HepG2 (cell line): ENCODE measurements at regions not wholly inside any gene's neighbourhood (a gene's known extent, or its start where the extent isn't known, plus 50 kb on each side); places are given as distances from the start of the nearest gene placed in this dataset.

Experiments
- ATAC-seq: fragments of 200-7000 bp; cut with Tn5 transposase; 3 replicates; pipeline ENCODE4 v1.9.1; 2020; ENCODE audit warnings: mild to moderate bottlenecking, moderate library complexity
- BruUV-seq: library from RNA; stranded (reverse); fragments of 400-500 nt; replicated peaks from 2 replicates; lab custom pipeline; 2021; lab: Mats Ljungman, UMichigan
- CTCF ChIA-PET: fragments of 300-600 bp; formaldehyde crosslinking; extraction: SDS; loops from one replicate; lab custom pipeline; 2021; ENCODE audit warnings: low total read pairs, inconsistent platforms, low intra/inter-chr PET ratio; lab: Yijun Ruan, JAX
- POLR2A ChIA-PET: fragments of 350-600 bp; sonication (Branson Sonifier 250); formaldehyde crosslinking; loops from one replicate; lab custom pipeline; 2020; ENCODE audit warnings: antibody characterized with exemption, inconsistent platforms; lab: Yijun Ruan, JAX
- DNase-seq: peaks from one replicate; pipeline ENCODE4 v3.0.0-alpha.2; 2015; ENCODE audit warnings: low spot score
- FAIRE-seq: peaks from 3 replicates; lab custom pipeline; 2011; peaks lifted over from hg19 to GRCh38; lab: Jason Lieb, UNC
- H2AFZ ChIP-seq: one replicate; pipeline ENCODE4 v1.6.1; 2011; ENCODE audit warnings: low read length, inconsistent platforms
- H3K27ac ChIP-seq: fragments of 300-600 bp; 3 replicates; pipeline ENCODE4 v1.8.0; 2011; ENCODE audit warnings: mixed run types, mild to moderate bottlenecking, mixed read lengths, low read length, inconsistent platforms; ENCODE audit not compliant: insufficient read depth; ENCODE audit errors: extremely low read length
- H3K27me3 ChIP-seq, 2 experiments: fragments of 200-600 bp in 1 of 2; 2 replicates in 1 of 2; 3 replicates in 1 of 2; pipeline versions ENCODE4 v1.6.0 to v1.8.0; 2011; ENCODE audit warnings: low read length in 2 of 2, mild to moderate bottlenecking in 2 of 2, moderate library complexity in 2 of 2, inconsistent platforms in 1 of 2; ENCODE audit not compliant: insufficient read depth in 2 of 2, control insufficient read depth in 1 of 2
- H3K36me3 ChIP-seq, 2 experiments: fragments of 200-600 bp in 1 of 2; replicated peaks in 1 of 2; 2 replicates in 1 of 2; 3 replicates in 1 of 2; pipeline versions ENCODE4 v1.5.1 to v1.8.0; 2011; ENCODE audit warnings: low read length in 2 of 2, inconsistent platforms in 1 of 2; ENCODE audit not compliant: insufficient read depth in 2 of 2, control insufficient read depth in 1 of 2
- H3K4me1 ChIP-seq: 2 replicates; pipeline ENCODE4 v1.5.1; 2012; ENCODE audit warnings: low read length, inconsistent platforms; ENCODE audit not compliant: insufficient read depth
- H3K4me2 ChIP-seq: 2 replicates; pipeline ENCODE4 v1.6.0; 2011; ENCODE audit warnings: low read depth, low read length, inconsistent platforms
- H3K4me3 ChIP-seq, 3 experiments: fragments of 200-600 bp in 1 of 3; sonication (generic), shearing (Covaris generic) in 1 of 3; replicated peaks in 1 of 3; 2 replicates each; pipeline ENCODE4 v1.5.1; 2011 to 2016; ENCODE audit warnings: low read length in 3 of 3, inconsistent platforms in 2 of 3, low read depth in 2 of 3, mild to moderate bottlenecking in 2 of 3, control low read depth in 1 of 3, mixed read lengths in 1 of 3; ENCODE audit not compliant: insufficient read depth in 1 of 3
- H3K79me2 ChIP-seq: one replicate; pipeline ENCODE4 v1.6.1; 2011; ENCODE audit warnings: low read length, inconsistent platforms; ENCODE audit not compliant: insufficient read depth
- H3K9ac ChIP-seq: 2 replicates; pipeline ENCODE4 v1.6.0; 2011; ENCODE audit warnings: mild to moderate bottlenecking, low read depth, low read length, inconsistent platforms; ENCODE audit not compliant: insufficient read depth
- H3K9me3 ChIP-seq: 2 replicates; pipeline ENCODE4 v1.5.1; 2012; ENCODE audit warnings: mild to moderate bottlenecking, low read length
- H4K20me1 ChIP-seq: 2 replicates; pipeline ENCODE4 v1.6.0; 2011; ENCODE audit warnings: inconsistent platforms, mild to moderate bottlenecking, low read length, moderate library complexity; ENCODE audit not compliant: insufficient read depth
- ARNTL ChIP-seq: sonication (generic); formaldehyde crosslinking; IDR thresholded peaks from 2 replicates; pipeline ENCODE4 v1.4.0; 2020; ENCODE audit warnings: mild to moderate bottlenecking, missing genetic modification reagents
- CSRNP1 ChIP-seq: sonication (generic); formaldehyde crosslinking; IDR thresholded peaks from 2 replicates; pipeline ENCODE4 v1.8.1; 2023; ENCODE audit warnings: mild to moderate bottlenecking, missing genetic modification reagents
- HNRNPH1 ChIP-seq: fragments of 200-400 bp; formaldehyde crosslinking; optimal IDR thresholded peaks from 2 replicates; pipeline ENCODE3; 2017; ENCODE audit warnings: mild to moderate bottlenecking, low read depth, low read length
- MAF1 ChIP-seq: sonication (generic); formaldehyde crosslinking; IDR thresholded peaks from 2 replicates; pipeline ENCODE4 v1.5.0; 2020; ENCODE audit warnings: missing genetic modification reagents, borderline replicate concordance
- MIER2 ChIP-seq: IDR thresholded peaks from 2 replicates; pipeline ENCODE4 v1.6.1; 2016; ENCODE audit warnings: missing biosample characterization, missing genetic modification reagents
- RAD51 ChIP-seq: fragments of 450-650 bp; IDR thresholded peaks from 2 replicates; pipeline ENCODE4 v1.6.1; 2016; ENCODE audit warnings: borderline replicate concordance
- RBM39 ChIP-seq: fragments of 200-400 bp; formaldehyde crosslinking; IDR thresholded peaks from one replicate; pipeline ENCODE4 v1.6.1; 2018; ENCODE audit warnings: antibody characterized with exemption, mild to moderate bottlenecking, low read depth, low read length; ENCODE audit not compliant: poor library complexity, severe bottlenecking
- SMARCE1 ChIP-seq: fragments of 450-650 bp; IDR thresholded peaks from 2 replicates; pipeline ENCODE4 v1.6.1; 2017; ENCODE audit warnings: borderline replicate concordance
- ZBTB42 ChIP-seq: sonication (generic); formaldehyde crosslinking; IDR thresholded peaks from 2 replicates; pipeline ENCODE4 v1.5.0; 2020; ENCODE audit warnings: mild to moderate bottlenecking, missing genetic modification reagents
- ZFP90 ChIP-seq: sonication (generic); formaldehyde crosslinking; IDR thresholded peaks from 2 replicates; pipeline ENCODE4 v1.8.0; 2022; ENCODE audit warnings: missing genetic modification reagents, mild to moderate bottlenecking, inconsistent platforms, borderline replicate concordance
- ZNF430 ChIP-seq: sonication (generic); formaldehyde crosslinking; IDR thresholded peaks from 2 replicates; pipeline ENCODE4 v1.9.0; 2021; ENCODE audit warnings: mild to moderate bottlenecking, missing genetic modification reagents
- ZNF746 ChIP-seq: sonication (generic); formaldehyde crosslinking; IDR thresholded peaks from 2 replicates; pipeline ENCODE4 v1.8.0; 2022; ENCODE audit warnings: mild to moderate bottlenecking, missing genetic modification reagents
- WGBS: methylation state at CpG from one replicate; pipeline ENCODE4 v1.1.6; 2017; ENCODE audit warnings: low lambda C conversion rate; 5-methylcytosine and 5-hydroxymethylcytosine counted together
- in situ Hi-C: cut with HindIII; loops from 2 replicates; pipeline ENCODE4 v1.10.0; 2017; ENCODE audit warnings: low pct_unique_long_range_greater_than_20kb; ENCODE audit not compliant: extremely low pct_ligation_motif_present
- intact Hi-C: fragments of 100-400 bp; cut with micrococcal nuclease; formaldehyde crosslinking; loops from one replicate; pipeline ENCODE4 v1.10.0; 2022; ENCODE audit not compliant: unreplicated experiment
- TF ChIP-seq, protein P1 (sequence below), 2 experiments: sonication (generic) in 1 of 2; formaldehyde crosslinking in 1 of 2; IDR thresholded peaks; 2 replicates each; pipeline versions ENCODE4 v1.5.1 to v1.6.1; 2011 to 2020; ENCODE audit warnings: borderline replicate concordance in 1 of 2, low read depth in 1 of 2, low read length in 1 of 2, mild to moderate bottlenecking in 1 of 2, missing genetic modification reagents in 1 of 2, moderate library complexity in 1 of 2

- no peak for DNase-seq
- no peak for FAIRE-seq
These were observed 97.2 kb downstream of the TRIM36 start for GRCh38 chr5:115072266-115073064.

DNA sequence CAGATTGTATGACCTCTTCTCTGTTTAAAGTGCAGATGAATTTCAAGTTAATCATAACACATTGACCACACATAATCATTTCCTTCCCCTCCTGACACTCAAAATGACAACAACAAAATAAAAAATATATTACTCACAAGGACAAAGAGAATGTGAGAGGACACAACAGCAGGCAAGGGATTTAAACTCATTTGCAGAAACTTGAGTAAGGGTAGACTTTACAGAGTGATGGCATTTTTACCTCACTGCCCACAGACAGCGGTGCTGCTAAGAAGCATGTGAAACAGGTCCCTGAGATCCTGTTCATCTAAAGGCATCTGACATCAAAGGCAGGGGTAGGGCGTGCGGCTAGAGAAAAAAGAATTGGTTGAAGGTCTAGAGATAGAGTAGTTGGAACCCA lies 99.0 kb downstream of the TRIM36 start:
- Histone ChIP-seq H3K4me2 (no peak overlapping the region), H3K27me3 (no peaks in the 10 kb centered on the region), H3K9me3 (no peaks in the 10 kb centered on the region), H3K27ac (no peak overlapping the region), H4K20me1 (no peaks in the 10 kb centered on the region), H3K36me3 (no peaks in the 10 kb centered on the region), H3K9ac (no peak overlapping the region), H3K4me1 (peaks cover 11% of the 10 kb centered on the region), H3K79me2 (no peaks in the 10 kb centered on the region), H2AFZ (no peak overlapping the region), H3K4me3 (no peak overlapping the region)
- ChIA-PET CTCF (no interaction called here), POLR2A (no interaction called here)
- FAIRE-seq (no peak), ATAC-seq (no peak), DNase-seq (no peak)
- in situ Hi-C loops: loop anchor here (25.0 kb wide), 2 partner anchors 283 to 1458 kb away; no protein-coding TSS in a partner anchor
- WGBS: 3% methylated on average over 3 of the region's 3 CpGs
- BruUV-seq: no TSS peak
- intact Hi-C loops: no loop called here
- no peak for TF ChIP-seq HNRNPH1
- TF ChIP-seq ZFP90 (CRISPR knock-in tag): no peak
- no peak for TF ChIP-seq ARNTL (CRISPR knock-in tag)
- TF ChIP-seq ZNF430 (CRISPR knock-in tag): no peak
- TF ChIP-seq RBM39: no peak
- no peak for TF ChIP-seq ZBTB42 (CRISPR knock-in tag)
- TF ChIP-seq CSRNP1 (CRISPR knock-in tag): no peak
- no peak for TF ChIP-seq ZNF746 (CRISPR knock-in tag)
- no peak for TF ChIP-seq SMARCE1
- TF ChIP-seq MAF1 (CRISPR knock-in tag): no peak

More at GRCh38 chr5:115072266-115073064, 97.2 kb downstream of the TRIM36 start:
- CTCF ChIA-PET: no interaction called here
- H3K4me2 ChIP-seq: no peak overlapping the region
- no peaks in the 10 kb centered on the region for H3K36me3 ChIP-seq
- H2AFZ ChIP-seq: no peak overlapping the region
- in situ Hi-C loops: loop anchor here (25.0 kb wide), 2 partner anchors 285 to 1460 kb away; no protein-coding TSS in a partner anchor
- H3K27ac ChIP-seq: no peak overlapping the region
- no peak overlapping the region for H3K4me3 ChIP-seq
- POLR2A ChIA-PET: no interaction called here
- no peak for TF ChIP-seq MIER2 (CRISPR knock-in tag)
- TF ChIP-seq, protein P1, sequence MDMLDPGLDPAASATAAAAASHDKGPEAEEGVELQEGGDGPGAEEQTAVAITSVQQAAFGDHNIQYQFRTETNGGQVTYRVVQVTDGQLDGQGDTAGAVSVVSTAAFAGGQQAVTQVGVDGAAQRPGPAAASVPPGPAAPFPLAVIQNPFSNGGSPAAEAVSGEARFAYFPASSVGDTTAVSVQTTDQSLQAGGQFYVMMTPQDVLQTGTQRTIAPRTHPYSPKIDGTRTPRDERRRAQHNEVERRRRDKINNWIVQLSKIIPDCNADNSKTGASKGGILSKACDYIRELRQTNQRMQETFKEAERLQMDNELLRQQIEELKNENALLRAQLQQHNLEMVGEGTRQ (IDR thresholded peaks at IDR 0.05; ENCODE audit: low read depth, low read length): peak; percentile 35; the same call in 1 of the 2 replicates
- TF ChIP-seq, protein P1 (CRISPR knock-in tag; IDR thresholded peaks at IDR 0.05; ENCODE audit: borderline replicate concordance): no peak
- TF ChIP-seq RAD51: peak; percentile 58; the same call in 1 of the 2 replicates
- no peak for ATAC-seq
- WGBS: 7% methylated on average over 5 of the region's 6 CpGs
- peaks cover 11% of the 10 kb centered on the region for H3K4me1 ChIP-seq
- no TSS peak for BruUV-seq
- H4K20me1 ChIP-seq: no peaks in the 10 kb centered on the region
- no peak overlapping the region for H3K9ac ChIP-seq
- H3K9me3 ChIP-seq: no peaks in the 10 kb centered on the region
- intact Hi-C loops: no loop called here
- H3K27me3 ChIP-seq: no peaks in the 10 kb centered on the region
- H3K79me2 ChIP-seq: no peaks in the 10 kb centered on the region
